Smooth muscle cell (in vitro differentiated cells): ENCODE measurements at regions not wholly inside any gene's neighbourhood (a gene's known extent, or its start where the extent isn't known, plus 50 kb on each side); places are given as distances from the start of the nearest gene placed in this dataset.
"Not testable (repeated sequence)": the region's sequence is repeated elsewhere in the genome, so short reads cannot be mapped to it uniquely, and the experiment has no call there.

Source experiments
- DNase-seq: peaks from one replicate; lab custom pipeline; 2025; ENCODE audit not compliant: unreplicated experiment; lab: John Stamatoyannopoulos, UW
- H2AFZ ChIP-seq: fragments of 200-600 bp; sonication (generic); 2 replicates; pipeline ENCODE4 v1.6.0; 2016; ENCODE audit warnings: antibody characterized with exemption, low read depth, mild to moderate bottlenecking
- H3F3A ChIP-seq: fragments of 200-600 bp; sonication (generic); 2 replicates; pipeline ENCODE4 v1.6.0; 2017; ENCODE audit warnings: antibody characterized with exemption, low read depth
- H3K27ac ChIP-seq: fragments of 200-600 bp; sonication (generic); 2 replicates; pipeline ENCODE4 v1.5.1; 2016; ENCODE audit warnings: low read depth, mild to moderate bottlenecking
- H3K27me3 ChIP-seq: fragments of 200-600 bp; sonication (generic); 2 replicates; pipeline ENCODE4 v1.6.1; 2016; ENCODE audit warnings: low read depth, mild to moderate bottlenecking
- H3K36me3 ChIP-seq: fragments of 200-600 bp; sonication (generic); 2 replicates; pipeline ENCODE4 v1.5.1; 2016; ENCODE audit warnings: low read depth
- H3K4me1 ChIP-seq: fragments of 200-600 bp; sonication (generic); 2 replicates; pipeline ENCODE4 v1.5.1; 2016; ENCODE audit warnings: low read depth
- H3K4me2 ChIP-seq: fragments of 200-600 bp; sonication (generic); 2 replicates; pipeline ENCODE4 v1.6.0; 2016; ENCODE audit warnings: mild to moderate bottlenecking
- H3K4me3 ChIP-seq: fragments of 200-600 bp; sonication (generic); 2 replicates; pipeline ENCODE4 v1.5.1; 2016; ENCODE audit warnings: mild to moderate bottlenecking
- H3K79me2 ChIP-seq: fragments of 200-600 bp; sonication (generic); 2 replicates; pipeline ENCODE4 v1.6.0; 2016; ENCODE audit warnings: low read depth, mild to moderate bottlenecking
- H3K9ac ChIP-seq: fragments of 200-600 bp; sonication (generic); 2 replicates; pipeline ENCODE4 v1.6.0; 2016; ENCODE audit warnings: low read depth
- H3K9me3 ChIP-seq: fragments of 200-600 bp; sonication (generic); replicated peaks from 2 replicates; pipeline ENCODE4 v1.5.1; 2016; ENCODE audit warnings: low read depth
- H4K20me1 ChIP-seq: fragments of 200-600 bp; sonication (generic); 2 replicates; pipeline ENCODE4 v1.6.0; 2016; ENCODE audit warnings: low read depth
- WGBS: methylation state at CpG from one replicate; pipeline ENCODE4 v1.1.7; 2016; ENCODE audit warnings: low lambda C conversion rate; 5-methylcytosine and 5-hydroxymethylcytosine counted together
- TF ChIP-seq, protein P1 (sequence below): fragments of 200-600 bp; sonication (generic); IDR thresholded peaks from 2 replicates; pipeline ENCODE4 v1.5.1; 2017; ENCODE audit warnings: borderline replicate concordance, mild to moderate bottlenecking, antibody characterized with exemption; ENCODE audit not compliant: insufficient read depth, poor library complexity, severe bottlenecking

DNA sequence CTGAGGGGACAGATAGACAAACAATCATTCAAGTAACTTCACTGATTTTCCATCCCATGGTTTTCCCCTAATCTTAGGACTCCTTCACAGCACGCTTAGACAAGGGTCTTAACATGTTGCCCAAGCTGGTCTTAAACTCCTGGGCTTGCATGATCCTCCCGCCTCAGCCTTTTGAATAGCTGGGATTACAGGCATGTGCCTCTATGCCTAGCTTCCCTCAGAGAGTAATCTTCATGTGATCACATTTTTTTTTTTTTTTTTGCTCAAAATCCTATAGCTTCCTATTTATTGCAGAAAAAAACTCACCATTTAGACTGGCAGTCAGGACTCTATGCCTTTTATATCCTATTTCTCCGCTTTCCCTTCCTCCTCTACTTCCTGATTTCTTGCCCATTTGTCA lies 90.4 kb upstream of the DPH5 start:
- WGBS = 92% methylated on average over 3 of the region's 3 CpGs
- Histone ChIP-seq H3F3A (no peaks in the 10 kb centered on the region), H3K4me1 (no peaks in the 10 kb centered on the region), H3K79me2 (no peaks in the 10 kb centered on the region), H4K20me1 (no peaks in the 10 kb centered on the region), H3K9me3 (no peaks in the 10 kb centered on the region), H2AFZ (no peak overlapping the region), H3K4me2 (no peak overlapping the region), H3K36me3 (no peaks in the 10 kb centered on the region), H3K9ac (no peak overlapping the region), H3K27ac (no peak overlapping the region), H3K27me3 (no peaks in the 10 kb centered on the region), H3K4me3 (no peak overlapping the region)
- TF ChIP-seq, protein P1, sequence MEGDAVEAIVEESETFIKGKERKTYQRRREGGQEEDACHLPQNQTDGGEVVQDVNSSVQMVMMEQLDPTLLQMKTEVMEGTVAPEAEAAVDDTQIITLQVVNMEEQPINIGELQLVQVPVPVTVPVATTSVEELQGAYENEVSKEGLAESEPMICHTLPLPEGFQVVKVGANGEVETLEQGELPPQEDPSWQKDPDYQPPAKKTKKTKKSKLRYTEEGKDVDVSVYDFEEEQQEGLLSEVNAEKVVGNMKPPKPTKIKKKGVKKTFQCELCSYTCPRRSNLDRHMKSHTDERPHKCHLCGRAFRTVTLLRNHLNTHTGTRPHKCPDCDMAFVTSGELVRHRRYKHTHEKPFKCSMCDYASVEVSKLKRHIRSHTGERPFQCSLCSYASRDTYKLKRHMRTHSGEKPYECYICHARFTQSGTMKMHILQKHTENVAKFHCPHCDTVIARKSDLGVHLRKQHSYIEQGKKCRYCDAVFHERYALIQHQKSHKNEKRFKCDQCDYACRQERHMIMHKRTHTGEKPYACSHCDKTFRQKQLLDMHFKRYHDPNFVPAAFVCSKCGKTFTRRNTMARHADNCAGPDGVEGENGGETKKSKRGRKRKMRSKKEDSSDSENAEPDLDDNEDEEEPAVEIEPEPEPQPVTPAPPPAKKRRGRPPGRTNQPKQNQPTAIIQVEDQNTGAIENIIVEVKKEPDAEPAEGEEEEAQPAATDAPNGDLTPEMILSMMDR = no peak
- no peak for DNase-seq

DNA sequence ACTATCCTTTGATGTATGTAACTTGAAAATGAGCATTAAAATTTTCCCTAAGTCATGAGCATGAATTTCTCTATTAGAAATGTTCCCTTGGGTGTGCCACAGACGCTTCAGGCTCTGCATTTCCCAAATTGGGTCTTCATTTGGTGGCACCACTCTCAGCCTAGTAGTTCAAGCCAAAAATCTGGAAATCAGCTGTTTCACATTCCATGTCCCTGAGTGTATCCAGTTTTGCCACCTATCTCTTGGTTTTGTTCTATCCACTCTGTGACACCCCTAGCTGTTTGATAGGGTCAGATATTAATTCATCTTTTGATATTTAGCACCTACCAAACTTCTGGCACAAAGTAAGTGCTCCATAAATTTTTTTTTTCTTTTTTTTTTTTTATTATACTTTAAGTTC lies 89.5 kb upstream of the DPH5 start:
- H4K20me1 ChIP-seq = no peaks in the 10 kb centered on the region
- 100% methylated on average over 1 of the region's 1 CpG for WGBS
- H3K4me1 ChIP-seq = no peaks in the 10 kb centered on the region
- H3K27ac ChIP-seq = no peak overlapping the region
- TF ChIP-seq, protein P1 = no peak
- H3K4me2 ChIP-seq = no peak overlapping the region
- no peaks in the 10 kb centered on the region for H3K27me3 ChIP-seq
- no peak overlapping the region for H3K9ac ChIP-seq
- no peaks in the 10 kb centered on the region for H3K36me3 ChIP-seq
- H3K4me3 ChIP-seq = no peak overlapping the region
- H3F3A ChIP-seq = no peaks in the 10 kb centered on the region
- no peaks in the 10 kb centered on the region for H3K79me2 ChIP-seq
- H2AFZ ChIP-seq = no peak overlapping the region
- no peak for DNase-seq
- no peaks in the 10 kb centered on the region for H3K9me3 ChIP-seq

DNA sequence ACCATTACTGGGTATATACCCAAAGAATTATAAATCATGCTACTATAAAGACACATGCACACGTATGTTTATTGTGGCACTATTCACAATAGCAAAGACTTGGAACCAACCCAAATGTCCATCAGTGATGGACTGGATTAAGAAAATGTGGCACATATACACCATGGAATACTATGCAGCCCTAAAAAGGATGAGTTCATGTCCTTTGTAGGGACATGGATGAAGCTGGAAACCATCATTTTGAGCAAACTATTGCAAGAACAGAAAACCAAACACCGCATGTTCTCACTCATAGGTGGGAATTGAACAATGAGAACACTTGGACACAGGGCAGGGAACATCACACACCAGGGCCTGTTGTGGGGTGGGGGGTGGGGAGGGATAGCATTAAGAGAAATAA lies 88.5 kb upstream of the DPH5 start:
- not testable (repeated sequence) for DNase-seq, H3K4me1 ChIP-seq, H3K4me2 ChIP-seq, H4K20me1 ChIP-seq, H3K9me3 ChIP-seq, H3F3A ChIP-seq, H3K4me3 ChIP-seq, H3K9ac ChIP-seq, H2AFZ ChIP-seq, H3K79me2 ChIP-seq, H3K27me3 ChIP-seq, H3K36me3 ChIP-seq, H3K27ac ChIP-seq
- 94% methylated on average over 2 of the region's 2 CpGs for WGBS

DNA sequence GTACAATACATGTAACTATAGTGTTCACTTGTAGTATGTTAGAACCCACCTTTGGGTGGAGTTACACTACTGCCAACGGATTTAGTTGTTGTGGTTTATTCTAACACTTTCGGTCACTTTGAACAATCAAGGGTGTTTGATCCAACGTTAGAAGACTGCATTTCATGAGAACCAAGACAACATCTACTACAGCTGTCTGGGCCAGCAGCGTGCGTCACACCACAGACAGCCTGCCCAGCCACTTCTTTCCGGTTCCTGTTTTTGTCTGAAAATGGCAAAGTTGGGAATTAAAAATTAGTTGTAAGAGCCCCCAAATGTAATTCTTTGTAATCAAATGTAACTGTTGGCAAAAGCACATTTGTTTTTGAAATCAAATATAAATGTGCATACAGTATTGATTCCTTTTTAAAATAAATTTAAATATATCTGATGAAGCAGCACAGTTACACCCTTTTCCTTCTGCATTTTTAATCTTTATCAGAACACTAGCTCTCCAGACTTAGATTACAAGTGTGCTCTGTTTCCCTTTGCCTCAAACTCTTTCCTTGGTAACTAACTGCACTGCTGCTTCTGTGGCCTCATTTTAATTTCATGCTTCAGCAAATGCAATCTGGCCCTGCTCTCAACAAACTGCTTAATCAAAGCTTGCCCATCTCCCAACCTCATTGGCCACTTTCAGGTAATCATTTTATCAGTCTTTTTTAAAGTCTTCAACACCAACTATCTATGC lies 86.6 kb upstream of the DPH5 start:
- WGBS = 59% methylated on average over 6 of the region's 6 CpGs
- H2AFZ ChIP-seq = peak overlapping the region; percentile 29

More for the DNA sequence above, 86.6 kb upstream of the DPH5 start:
- Histone ChIP-seq H3K9ac (no peak overlapping the region), H3F3A (no peaks in the 10 kb centered on the region), H3K4me2 (no peak overlapping the region), H3K27ac (peak overlapping the region; percentile 25), H3K27me3 (no peaks in the 10 kb centered on the region), H3K4me1 (no peaks in the 10 kb centered on the region), H3K36me3 (no peaks in the 10 kb centered on the region), H3K79me2 (no peaks in the 10 kb centered on the region), H3K9me3 (no peaks in the 10 kb centered on the region), H3K4me3 (no peak overlapping the region), H4K20me1 (no peaks in the 10 kb centered on the region)
- no peak for DNase-seq
- TF ChIP-seq, protein P1 = no peak
